Astrocyte of the cerebellum (primary cell): ENCODE measurements at regions not wholly inside any gene's neighbourhood (a gene's known extent, or its start where the extent isn't known, plus 50 kb on each side); places are given as distances from the start of the nearest gene placed in this dataset.

ENCODE experiments used
- DNase-seq: peaks from one replicate; pipeline ENCODE4 v3.0.0-alpha.2; 2011; ENCODE audit warnings: low read depth
- H3K4me3 ChIP-seq: 2 replicates; pipeline ENCODE4 v1.5.1; 2011; ENCODE audit warnings: mild to moderate bottlenecking, low read depth, low read length, moderate library complexity
- in situ Hi-C: cut with HindIII; loops from 2 replicates; pipeline ENCODE4 v1.10.0; 2017; ENCODE audit warnings: low sequenced_read_pairs
- TF ChIP-seq, protein P1 (sequence below): IDR thresholded peaks from 2 replicates; pipeline ENCODE4 v1.5.1; 2012; ENCODE audit warnings: low read length, low read depth, moderate library complexity, mild to moderate bottlenecking; ENCODE audit errors: missing control alignments

DNA sequence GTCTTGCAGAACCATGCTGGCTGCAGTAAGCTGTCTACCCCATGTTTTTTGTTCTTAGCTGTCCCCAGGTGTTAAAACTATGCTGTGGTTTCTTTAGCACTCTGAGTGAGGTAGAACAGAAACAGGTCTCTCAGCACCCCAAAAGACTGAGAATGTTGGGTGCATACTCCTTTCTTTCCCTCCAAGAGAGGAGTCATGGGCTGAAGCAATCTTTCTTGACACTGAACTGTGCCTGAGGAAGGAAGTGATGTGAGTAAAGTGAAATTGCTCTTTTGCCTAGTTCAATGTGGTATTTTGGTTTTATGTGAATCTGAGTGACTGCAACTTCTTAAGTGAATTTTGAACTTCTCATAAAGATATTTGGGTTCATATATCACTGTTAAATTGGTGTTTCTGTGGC is 138.0 kb upstream of the MCHR2 start:
- in situ Hi-C loops: no loop called here
- TF ChIP-seq, protein P1, sequence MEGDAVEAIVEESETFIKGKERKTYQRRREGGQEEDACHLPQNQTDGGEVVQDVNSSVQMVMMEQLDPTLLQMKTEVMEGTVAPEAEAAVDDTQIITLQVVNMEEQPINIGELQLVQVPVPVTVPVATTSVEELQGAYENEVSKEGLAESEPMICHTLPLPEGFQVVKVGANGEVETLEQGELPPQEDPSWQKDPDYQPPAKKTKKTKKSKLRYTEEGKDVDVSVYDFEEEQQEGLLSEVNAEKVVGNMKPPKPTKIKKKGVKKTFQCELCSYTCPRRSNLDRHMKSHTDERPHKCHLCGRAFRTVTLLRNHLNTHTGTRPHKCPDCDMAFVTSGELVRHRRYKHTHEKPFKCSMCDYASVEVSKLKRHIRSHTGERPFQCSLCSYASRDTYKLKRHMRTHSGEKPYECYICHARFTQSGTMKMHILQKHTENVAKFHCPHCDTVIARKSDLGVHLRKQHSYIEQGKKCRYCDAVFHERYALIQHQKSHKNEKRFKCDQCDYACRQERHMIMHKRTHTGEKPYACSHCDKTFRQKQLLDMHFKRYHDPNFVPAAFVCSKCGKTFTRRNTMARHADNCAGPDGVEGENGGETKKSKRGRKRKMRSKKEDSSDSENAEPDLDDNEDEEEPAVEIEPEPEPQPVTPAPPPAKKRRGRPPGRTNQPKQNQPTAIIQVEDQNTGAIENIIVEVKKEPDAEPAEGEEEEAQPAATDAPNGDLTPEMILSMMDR: no peak
- no peak for DNase-seq
- H3K4me3 ChIP-seq: no peak overlapping the region

DNA sequence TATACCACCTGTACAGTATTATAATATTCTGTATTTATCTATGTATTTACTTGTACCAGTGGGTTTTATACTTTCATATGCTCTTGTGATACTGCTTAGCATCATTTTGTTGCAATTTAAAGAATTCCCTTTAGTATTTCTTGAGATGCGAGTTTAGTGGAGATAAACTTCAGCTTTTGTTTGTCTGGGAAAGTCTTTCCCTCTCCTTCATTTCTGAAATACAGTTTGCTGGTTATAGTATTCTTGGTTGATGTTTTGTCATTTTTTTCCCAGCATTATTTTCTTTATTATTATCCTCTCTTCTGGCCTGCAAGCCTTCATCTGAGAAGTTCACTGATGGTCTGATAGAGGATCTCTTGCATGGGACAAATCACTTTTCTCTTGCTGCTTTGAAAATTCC is 136.6 kb upstream of the MCHR2 start:
- H3K4me3 ChIP-seq: no peak overlapping the region
- DNase-seq: no peak
- in situ Hi-C loops: no loop called here
- TF ChIP-seq, protein P1: no peak

DNA sequence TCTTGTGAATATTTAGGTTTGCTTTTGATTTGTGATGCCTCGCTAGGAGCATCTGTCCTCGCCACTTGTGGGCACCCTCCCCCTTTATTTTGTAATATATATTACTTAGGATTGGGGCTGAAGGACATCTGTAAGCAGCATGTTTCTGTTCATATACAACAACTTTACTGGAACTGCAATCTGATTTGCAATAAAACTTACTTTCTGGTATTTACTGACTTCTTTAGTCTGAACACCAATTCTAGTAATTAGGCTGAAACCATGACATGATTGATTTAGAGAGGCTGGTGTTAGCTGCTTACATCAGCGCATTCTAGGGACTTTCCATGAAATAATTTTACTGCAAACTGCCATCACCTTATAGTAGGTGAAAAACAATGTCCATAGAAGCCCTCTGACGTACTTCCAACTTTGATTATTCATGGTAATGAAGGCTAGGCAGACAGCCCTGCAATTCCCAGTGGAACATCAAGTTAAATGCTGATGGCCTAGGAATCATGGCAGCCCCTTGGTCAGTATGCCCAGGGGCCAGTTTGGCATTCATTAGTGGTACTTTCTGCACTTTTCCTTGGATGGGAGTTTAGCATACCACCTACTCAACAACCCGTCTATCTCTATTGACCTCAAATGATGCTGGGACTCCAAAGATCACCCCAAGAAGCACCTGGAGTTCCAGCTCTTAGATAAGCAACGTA is 132.9 kb upstream of the MCHR2 start:
- no peak overlapping the region for H3K4me3 ChIP-seq
- TF ChIP-seq, protein P1: no peak
- in situ Hi-C loops: no loop called here
- no peak for DNase-seq

DNA sequence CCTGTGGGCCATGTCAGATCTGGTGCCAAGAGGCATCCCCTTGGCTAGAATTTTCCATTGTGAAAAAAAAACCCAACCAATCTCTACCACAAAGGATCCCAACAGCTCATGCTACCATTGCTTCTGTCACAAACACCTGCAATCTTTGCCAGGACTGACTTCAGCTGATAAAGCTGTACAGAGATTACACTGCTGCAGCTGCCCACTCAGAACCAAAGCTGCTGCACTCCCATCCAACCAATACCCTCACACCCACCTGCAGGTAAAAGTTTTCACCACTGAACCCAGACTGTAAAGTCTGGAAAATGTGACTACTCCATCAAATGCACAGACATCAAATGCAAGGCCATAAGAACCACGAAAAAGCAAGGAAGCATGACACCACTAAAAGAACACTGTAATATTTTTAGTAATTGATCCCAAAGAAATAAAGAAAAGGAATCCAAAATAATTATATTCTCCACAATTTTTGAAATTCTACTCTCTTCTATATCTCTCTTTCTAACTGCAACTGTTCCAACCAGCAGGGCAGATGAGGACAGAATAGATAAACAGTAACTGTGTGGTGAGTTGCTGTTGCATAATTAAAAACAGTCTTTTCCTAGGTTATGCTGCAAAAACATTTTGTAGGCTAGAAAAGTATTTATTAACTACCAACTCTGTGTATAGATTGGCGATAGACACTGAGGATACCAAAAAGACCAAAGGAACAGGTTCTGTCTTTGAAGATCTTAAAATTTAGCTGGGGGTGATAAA is 128.0 kb upstream of the MCHR2 start:
- no peak overlapping the region for H3K4me3 ChIP-seq
- in situ Hi-C loops: no loop called here
- DNase-seq: no peak
- TF ChIP-seq, protein P1: no peak

DNA sequence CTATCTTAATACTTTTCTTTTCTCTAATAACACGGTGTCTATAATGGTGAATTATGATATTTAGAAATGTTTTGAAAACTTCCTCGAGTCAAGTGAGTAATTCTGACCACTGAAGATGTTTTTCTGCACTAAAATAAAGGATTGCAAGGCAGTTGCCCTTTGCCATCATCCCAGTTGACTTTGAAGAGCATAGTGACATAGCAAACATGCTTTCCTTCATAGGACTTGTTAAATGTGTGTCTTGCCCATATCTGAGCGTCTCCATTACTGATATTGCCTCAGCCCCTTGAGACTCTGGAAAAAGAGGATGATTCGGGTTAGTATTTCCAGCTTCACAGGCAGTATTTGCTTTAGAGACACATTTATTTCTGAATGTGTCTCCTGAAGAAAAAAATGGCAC is 125.2 kb upstream of the MCHR2 start:
- DNase-seq: no peak
- H3K4me3 ChIP-seq: no peak overlapping the region
- TF ChIP-seq, protein P1: no peak
- in situ Hi-C loops: loop anchor here (5.0 to 10.0 kb wide), 3 partner anchors 63 to 546 kb away; no protein-coding TSS in a partner anchor

DNA sequence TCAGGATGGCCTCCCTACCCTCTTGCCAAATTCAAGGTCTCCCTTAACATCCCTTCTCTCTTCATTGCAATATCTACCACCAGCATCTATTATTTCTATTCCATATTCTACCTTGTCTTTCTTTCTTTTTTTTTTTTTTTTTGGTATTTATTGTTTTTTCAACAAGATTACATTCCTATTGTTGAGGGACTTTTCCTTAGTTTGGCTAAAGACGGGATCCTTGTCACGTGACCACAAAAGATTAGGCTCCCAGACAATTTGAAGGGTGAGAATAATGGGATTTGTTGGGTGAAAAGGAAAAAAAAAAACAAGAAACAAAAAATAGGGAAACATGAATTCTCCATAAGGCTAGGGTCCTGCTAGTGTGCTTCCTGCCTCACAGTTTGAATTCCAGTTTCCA is 124.3 kb upstream of the MCHR2 start:
- DNase-seq: no peak
- no peak overlapping the region for H3K4me3 ChIP-seq
- TF ChIP-seq, protein P1: no peak
- in situ Hi-C loops: loop anchor here (5.0 to 10.0 kb wide), 3 partner anchors 64 to 546 kb away; no protein-coding TSS in a partner anchor
